ENCODE measurements at regions not wholly inside any gene's neighbourhood (a gene's known extent, or its start where the extent isn't known, plus 50 kb on each side); places are given as distances from the start of the nearest gene placed in this dataset.

DNA sequence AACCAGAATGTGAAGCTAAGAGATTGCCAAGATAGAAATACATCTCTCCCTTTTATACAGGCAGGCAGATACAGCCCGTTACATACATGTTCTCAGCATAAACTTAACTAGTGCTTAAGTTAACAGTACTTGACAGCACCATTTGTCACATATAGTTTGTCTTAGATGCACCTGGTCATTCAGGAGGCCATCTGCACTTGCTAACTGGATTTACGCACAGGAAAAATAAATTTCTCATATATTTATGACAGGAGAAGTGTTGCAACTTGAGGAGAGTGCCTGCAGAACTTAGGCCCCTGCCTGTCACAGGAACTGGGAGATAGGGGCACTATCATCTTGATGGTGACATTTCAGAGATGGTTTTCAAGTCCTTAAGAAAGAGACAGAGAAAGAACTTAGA, 1462.1 kb upstream of the CDH9 start:
- no peak overlapping the region for H3K4me3 ChIP-seq (replicated peaks; ENCODE audit: low read depth, low read length)
- TF ChIP-seq, protein P1, sequence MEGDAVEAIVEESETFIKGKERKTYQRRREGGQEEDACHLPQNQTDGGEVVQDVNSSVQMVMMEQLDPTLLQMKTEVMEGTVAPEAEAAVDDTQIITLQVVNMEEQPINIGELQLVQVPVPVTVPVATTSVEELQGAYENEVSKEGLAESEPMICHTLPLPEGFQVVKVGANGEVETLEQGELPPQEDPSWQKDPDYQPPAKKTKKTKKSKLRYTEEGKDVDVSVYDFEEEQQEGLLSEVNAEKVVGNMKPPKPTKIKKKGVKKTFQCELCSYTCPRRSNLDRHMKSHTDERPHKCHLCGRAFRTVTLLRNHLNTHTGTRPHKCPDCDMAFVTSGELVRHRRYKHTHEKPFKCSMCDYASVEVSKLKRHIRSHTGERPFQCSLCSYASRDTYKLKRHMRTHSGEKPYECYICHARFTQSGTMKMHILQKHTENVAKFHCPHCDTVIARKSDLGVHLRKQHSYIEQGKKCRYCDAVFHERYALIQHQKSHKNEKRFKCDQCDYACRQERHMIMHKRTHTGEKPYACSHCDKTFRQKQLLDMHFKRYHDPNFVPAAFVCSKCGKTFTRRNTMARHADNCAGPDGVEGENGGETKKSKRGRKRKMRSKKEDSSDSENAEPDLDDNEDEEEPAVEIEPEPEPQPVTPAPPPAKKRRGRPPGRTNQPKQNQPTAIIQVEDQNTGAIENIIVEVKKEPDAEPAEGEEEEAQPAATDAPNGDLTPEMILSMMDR (IDR thresholded peaks at IDR 0.05; ENCODE audit: low read length, missing control alignments): no peak
- no peak for DNase-seq (ENCODE audit: low read depth)

DNA sequence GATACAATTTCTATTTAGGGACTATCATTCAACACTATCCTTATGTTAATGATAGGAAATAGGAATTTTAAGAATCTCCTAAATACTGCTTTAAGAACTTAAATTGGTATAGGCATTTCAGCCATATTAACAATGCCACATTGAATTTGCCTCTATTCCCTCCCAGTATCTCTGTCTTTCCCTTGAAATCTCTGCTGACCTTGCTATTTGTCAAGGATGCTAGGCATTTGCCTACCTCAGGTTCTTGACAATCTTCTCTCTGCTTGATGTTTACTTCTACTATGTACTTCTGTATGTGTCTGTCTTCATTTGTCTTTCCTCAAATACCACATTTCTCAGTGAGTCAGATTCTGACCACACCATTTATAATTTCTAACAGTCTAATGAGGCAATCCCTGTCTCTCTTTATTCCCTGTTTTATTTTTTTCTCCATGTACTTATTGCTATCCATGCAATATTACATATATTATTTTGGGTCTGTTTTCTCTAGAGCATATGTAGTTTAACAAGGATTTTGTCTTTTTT, 1461.4 kb upstream of the CDH9 start:
- TF ChIP-seq, protein P1 (IDR thresholded peaks at IDR 0.05; ENCODE audit: low read length, missing control alignments): no peak
- peak; percentile 4 for DNase-seq (ENCODE audit: low read depth)
- H3K4me3 ChIP-seq (replicated peaks; ENCODE audit: low read depth, low read length): no peak overlapping the region

DNA sequence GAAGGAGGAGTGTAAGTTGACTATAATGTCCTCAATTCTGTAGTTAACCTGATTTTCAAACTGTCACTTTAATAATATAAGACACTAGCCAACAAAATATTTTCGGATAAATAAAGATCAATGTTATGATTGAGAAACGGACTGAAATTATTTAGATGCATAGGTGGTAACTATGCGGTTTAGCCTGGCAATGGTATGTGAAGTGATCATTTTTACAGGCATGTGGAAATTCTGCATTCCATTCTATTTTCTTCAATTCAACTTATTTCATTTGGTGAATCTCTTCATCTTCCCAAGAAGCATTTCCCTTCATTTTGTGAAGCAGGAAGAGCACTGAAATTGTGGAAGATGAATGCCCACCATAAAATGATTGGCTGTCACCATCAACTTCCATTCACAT, 1457.5 kb upstream of the CDH9 start:
- TF ChIP-seq, protein P1 (IDR thresholded peaks at IDR 0.05; ENCODE audit: low read length, missing control alignments): no peak
- no peak for DNase-seq (ENCODE audit: low read depth)
- H3K4me3 ChIP-seq (replicated peaks; ENCODE audit: low read depth, low read length): no peak overlapping the region

DNA sequence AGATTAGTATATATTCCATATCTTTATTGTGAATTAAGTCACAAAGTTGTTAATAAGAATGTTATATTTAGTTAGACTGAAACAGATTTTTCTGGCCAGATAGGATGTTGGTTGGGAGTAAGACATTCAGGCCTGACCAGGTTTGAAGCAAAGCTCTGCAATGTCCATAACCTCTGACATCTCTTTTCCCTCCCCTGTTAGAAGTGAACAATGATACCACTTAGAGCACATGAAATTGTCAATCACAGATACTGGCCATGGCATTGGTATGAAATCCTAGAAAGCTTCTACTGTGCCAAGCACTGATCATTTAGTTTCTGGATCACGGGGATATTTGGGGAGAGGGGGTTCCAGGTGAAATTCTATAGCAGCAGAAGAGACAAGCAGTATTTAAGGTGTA, 1455.1 kb upstream of the CDH9 start:
- H3K4me3 ChIP-seq (replicated peaks; ENCODE audit: low read depth, low read length): no peak overlapping the region
- TF ChIP-seq, protein P1 (IDR thresholded peaks at IDR 0.05; ENCODE audit: low read length, missing control alignments): no peak
- no peak for DNase-seq (ENCODE audit: low read depth)

DNA sequence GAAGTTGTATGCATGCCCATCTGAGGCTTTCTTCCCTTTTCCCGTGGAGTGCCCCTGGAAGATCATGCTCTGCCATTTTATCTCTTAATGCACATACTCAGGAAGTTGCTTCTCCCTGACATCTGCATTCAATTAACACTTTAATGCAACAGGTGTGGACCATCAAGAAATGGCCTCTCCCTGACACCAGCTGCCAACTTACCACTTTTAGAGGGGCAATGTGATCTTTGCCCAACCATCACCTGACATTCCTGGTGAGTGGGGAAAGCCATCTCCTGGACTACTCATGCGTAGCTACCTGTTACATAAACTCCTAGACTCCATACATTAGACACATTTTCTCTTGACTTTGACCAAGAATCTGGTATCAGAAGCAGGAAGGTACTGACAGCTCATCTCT, 1450.4 kb upstream of the CDH9 start:
- TF ChIP-seq, protein P1 (IDR thresholded peaks at IDR 0.05; ENCODE audit: low read length, missing control alignments): no peak
- no peak for DNase-seq (ENCODE audit: low read depth)
- H3K4me3 ChIP-seq (replicated peaks; ENCODE audit: low read depth, low read length): no peak overlapping the region

DNA sequence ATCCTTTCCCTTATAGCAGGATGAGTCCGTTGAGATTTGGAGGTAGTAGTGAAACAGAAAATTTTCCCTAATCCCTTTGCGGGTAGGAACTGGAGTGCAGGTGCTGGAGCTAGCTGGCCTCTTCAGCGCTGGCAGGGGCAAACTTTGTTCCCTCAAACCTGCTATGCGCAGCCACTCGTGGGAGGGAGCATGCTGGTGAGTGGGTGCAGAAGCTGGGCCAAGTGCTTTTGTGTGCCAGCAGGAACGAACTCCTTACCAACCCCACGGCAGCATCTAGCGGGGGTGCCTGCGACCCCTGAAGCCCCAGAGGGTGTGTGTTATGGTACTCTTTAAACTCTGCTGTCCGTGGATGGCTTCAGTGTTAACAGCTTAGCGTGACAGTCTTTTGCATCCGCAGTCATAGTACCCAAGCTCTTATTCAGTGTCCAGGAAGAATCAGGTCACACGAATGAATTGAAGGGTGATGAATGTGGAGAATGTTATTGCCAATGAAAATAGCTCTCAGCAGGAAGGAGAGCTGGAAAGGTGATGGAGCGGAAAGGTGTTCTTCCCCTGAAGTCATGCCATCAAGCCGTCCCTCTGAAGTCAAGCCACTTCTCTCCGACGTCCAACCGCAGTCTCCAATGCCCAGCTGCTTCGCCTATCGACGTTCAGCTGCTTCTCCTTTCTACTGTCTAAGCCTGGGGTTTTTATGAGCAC, 1445.1 kb upstream of the CDH9 start:
- no peak overlapping the region for H3K4me3 ChIP-seq (replicated peaks; ENCODE audit: low read depth, low read length)
- no peak for DNase-seq (ENCODE audit: low read depth)
- TF ChIP-seq, protein P1 (IDR thresholded peaks at IDR 0.05; ENCODE audit: low read length, missing control alignments): no peak

Measured in fibroblast of pulmonary artery (primary cell).